CD4-positive, alpha-beta T cell (primary cell): ENCODE measurements at regions not wholly inside any gene's neighbourhood (a gene's known extent, or its start where the extent isn't known, plus 50 kb on each side); places are given as distances from the start of the nearest gene placed in this dataset.

Source experiments
- ATAC-seq: fragments of 200-7000 bp; cut with Tn5 transposase; one replicate; pipeline ENCODE4 v1.10.0; 2022; ENCODE audit warnings: mild to moderate bottlenecking; ENCODE audit not compliant: poor library complexity
- CTCF ChIA-PET: fragments of 350-600 bp; sonication (Branson Sonifier 250); formaldehyde crosslinking; loops from one replicate; lab custom pipeline; 2021; ENCODE audit warnings: antibody characterized with exemption, inconsistent platforms; lab: Charles Lee
- POLR2A ChIA-PET: fragments of 350-600 bp; sonication (Branson Sonifier 250); formaldehyde crosslinking; loops from one replicate; lab custom pipeline; 2021; ENCODE audit warnings: antibody characterized with exemption, inconsistent platforms; lab: Charles Lee
- DNase-seq, 14 experiments: peaks; one replicate each; pipeline ENCODE4 v3.0.0-alpha.2; 2013 to 2020; ENCODE audit warnings: mixed read lengths in 2 of 14
- H3K27ac ChIP-seq, 2 donors: one replicate each; pipeline versions ENCODE4 v1.5.1 to v1.7.0; 2013; ENCODE audit warnings: low read length in 2 of 2, low read depth in 1 of 2, mild to moderate bottlenecking in 1 of 2
- H3K27me3 ChIP-seq, 2 experiments: 1 replicate in 1 of 2; 2 replicates in 1 of 2; pipeline versions ENCODE4 v1.6.1 to v1.7.0; 2013; ENCODE audit warnings: low read length in 2 of 2, control low read depth in 1 of 2, mild to moderate bottlenecking in 1 of 2, moderate library complexity in 1 of 2; ENCODE audit not compliant: insufficient read depth in 2 of 2, control insufficient read depth in 1 of 2
- H3K36me3 ChIP-seq: one replicate; pipeline ENCODE4 v1.6.1; 2013; ENCODE audit warnings: low read length, control low read depth; ENCODE audit not compliant: insufficient read depth
- H3K4me1 ChIP-seq: one replicate; pipeline ENCODE4 v1.6.1; 2013; ENCODE audit warnings: low read length, control low read depth; ENCODE audit not compliant: insufficient read depth
- H3K4me3 ChIP-seq: one replicate; pipeline ENCODE4 v1.5.1; 2013; ENCODE audit warnings: mild to moderate bottlenecking, low read length, moderate library complexity
- H3K9me3 ChIP-seq, 2 experiments: 1 replicate in 1 of 2; 2 replicates in 1 of 2; pipeline versions ENCODE4 v1.6.1 to v1.7.0; 2013; ENCODE audit warnings: low read length in 2 of 2, mild to moderate bottlenecking in 2 of 2, control low read depth in 1 of 2, moderate library complexity in 1 of 2; ENCODE audit not compliant: control insufficient read depth in 1 of 2, insufficient read depth in 1 of 2
- H3K27ac Mint-ChIP-seq: one replicate; pipeline ENCODE4 v1.8.0; 2020; ENCODE audit warnings: mixed read lengths
- H3K27me3 Mint-ChIP-seq: one replicate; pipeline ENCODE4 v1.8.0; 2021; ENCODE audit warnings: mixed read lengths
- H3K36me3 Mint-ChIP-seq: one replicate; pipeline ENCODE4 v1.8.0; 2021; ENCODE audit warnings: low read depth, mixed read lengths
- H3K4me1 Mint-ChIP-seq: one replicate; pipeline ENCODE4 v1.8.0; 2021; ENCODE audit warnings: low read depth, mixed read lengths
- H3K4me3 Mint-ChIP-seq: one replicate; pipeline ENCODE4 v1.8.0; 2020; ENCODE audit warnings: mild to moderate bottlenecking, mixed read lengths
- H3K9me3 Mint-ChIP-seq: one replicate; pipeline ENCODE4 v1.8.0; 2020; ENCODE audit warnings: mixed read lengths
- CTCF ChIP-seq: fragments of 200-600 bp; IDR thresholded peaks from one replicate; pipeline ENCODE4 v1.8.0; 2022; ENCODE audit warnings: antibody characterized with exemption, mild to moderate bottlenecking
- intact Hi-C, 2 experiments: fragments of 100-400 bp; cut with DNase I in 1 of 2; cut with micrococcal nuclease in 1 of 2; formaldehyde crosslinking; loops; one replicate each; pipeline versions ENCODE4 v1.15.1 to v1.9.0; 2023 to 2025; cut with DNase I, micrococcal nuclease

GRCh38 chr18:55998071-55998522, 410.1 kb upstream of the TCF4 start:
- H3K4me1 ChIP-seq: no peaks in the 10 kb centered on the region
- peaks cover 0 to 4% of the 10 kb centered on the region in 2 experiments for H3K9me3 ChIP-seq
- ATAC-seq (no peak), DNase-seq (no peak)
- ChIA-PET CTCF (no interaction called here), POLR2A (no interaction called here)
- no peaks in the 10 kb centered on the region for H3K36me3 ChIP-seq
- intact Hi-C loops: no loop called here
- no peaks in the 10 kb centered on the region for H3K4me1 Mint-ChIP-seq
- no peaks in the 10 kb centered on the region for H3K9me3 Mint-ChIP-seq
- H3K27ac ChIP-seq: no peak overlapping the region
- H3K27ac Mint-ChIP-seq: no peak overlapping the region
- no peak overlapping the region for H3K4me3 ChIP-seq
- no peaks in the 10 kb centered on the region for H3K27me3 Mint-ChIP-seq
- no peak overlapping the region for H3K4me3 Mint-ChIP-seq
- no peaks in the 10 kb centered on the region for H3K36me3 Mint-ChIP-seq
- H3K27me3 ChIP-seq: no peaks in the 10 kb centered on the region
- TF ChIP-seq CTCF: no peak

- no peak overlapping the region for H3K4me3 ChIP-seq
- no peaks in the 10 kb centered on the region for H3K36me3 Mint-ChIP-seq
- ChIA-PET POLR2A (no interaction called here), CTCF (no interaction called here)
- peaks cover 0 to 4% of the 10 kb centered on the region in 2 experiments for H3K9me3 ChIP-seq
- no peak for ATAC-seq
- H3K4me1 Mint-ChIP-seq: no peaks in the 10 kb centered on the region
- no peaks in the 10 kb centered on the region for H3K4me1 ChIP-seq
- intact Hi-C loops: no loop called here
- H3K36me3 ChIP-seq: no peaks in the 10 kb centered on the region
- no peak overlapping the region for H3K27ac Mint-ChIP-seq
- no peaks in the 10 kb centered on the region for H3K27me3 ChIP-seq
- TF ChIP-seq CTCF: no peak
- no peak overlapping the region for H3K4me3 Mint-ChIP-seq
- H3K27ac ChIP-seq: no peak overlapping the region
- peak in 2 of 14 experiments; percentile 2 to 8 for DNase-seq
- no peaks in the 10 kb centered on the region for H3K27me3 Mint-ChIP-seq
- no peaks in the 10 kb centered on the region for H3K9me3 Mint-ChIP-seq
These were observed 409.2 kb upstream of the TCF4 start for GRCh38 chr18:55997151-55997561.

DNA sequence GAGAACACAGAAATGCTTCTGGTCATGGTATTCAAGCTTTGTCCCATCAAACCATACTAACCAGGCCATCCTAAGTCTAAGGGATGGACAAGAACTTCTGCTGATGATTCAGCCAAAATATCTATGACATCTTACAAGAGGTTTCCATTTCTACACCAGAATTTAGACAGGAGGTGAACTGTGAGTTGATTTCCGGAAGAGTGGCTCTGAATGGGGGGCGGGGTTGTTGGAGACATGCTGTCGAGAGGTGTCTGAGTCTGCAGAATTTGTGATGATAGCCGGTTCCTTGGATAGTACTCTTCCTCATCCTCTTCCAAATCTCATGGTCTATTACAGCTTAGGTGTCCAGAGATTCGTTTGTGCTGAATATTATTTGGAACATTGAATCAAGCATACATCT, 408.7 kb upstream of the TCF4 start:
- no peak for ATAC-seq
- no peak for DNase-seq
- Histone ChIP-seq H3K4me3 (no peak overlapping the region), H3K36me3 (no peaks in the 10 kb centered on the region), H3K4me1 (no peaks in the 10 kb centered on the region), H3K27me3 (no peaks in the 10 kb centered on the region), H3K27ac (no peak overlapping the region), H3K9me3 (peaks cover 0 to 4% of the 10 kb centered on the region in 2 experiments)
- H3K9me3 Mint-ChIP-seq: no peaks in the 10 kb centered on the region
- ChIA-PET POLR2A (no interaction called here), CTCF (no interaction called here)
- H3K27me3 Mint-ChIP-seq: no peaks in the 10 kb centered on the region
- no peak overlapping the region for H3K4me3 Mint-ChIP-seq
- H3K4me1 Mint-ChIP-seq: no peaks in the 10 kb centered on the region
- no peak overlapping the region for H3K27ac Mint-ChIP-seq
- no peak for TF ChIP-seq CTCF
- intact Hi-C loops: no loop called here
- no peaks in the 10 kb centered on the region for H3K36me3 Mint-ChIP-seq
